ENCODE measurements at regions not wholly inside any gene's neighbourhood (a gene's known extent, or its start where the extent isn't known, plus 50 kb on each side); places are given as distances from the start of the nearest gene placed in this dataset.

DNA sequence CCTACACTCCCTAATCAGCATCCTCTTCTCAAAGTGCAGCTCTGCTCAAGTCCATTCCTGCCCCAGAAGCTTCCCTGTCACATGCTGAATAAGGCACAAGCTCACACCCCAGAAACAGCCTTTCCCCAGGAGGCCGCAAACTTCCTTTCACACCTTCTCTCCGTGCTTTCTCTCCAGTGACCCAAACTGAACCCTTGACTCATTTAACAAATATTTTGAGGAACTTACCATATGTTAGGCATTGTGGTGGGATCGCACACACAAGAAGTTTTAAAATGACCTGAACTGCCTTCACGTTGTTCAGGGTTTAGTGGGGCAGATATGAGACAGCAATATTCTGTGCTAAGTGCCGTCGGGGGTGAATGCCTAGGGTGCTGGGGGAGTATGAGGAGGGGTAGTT, 161.3 kb downstream of the INSIG2 start (continued):
- TF ChIP-seq, protein P1, sequence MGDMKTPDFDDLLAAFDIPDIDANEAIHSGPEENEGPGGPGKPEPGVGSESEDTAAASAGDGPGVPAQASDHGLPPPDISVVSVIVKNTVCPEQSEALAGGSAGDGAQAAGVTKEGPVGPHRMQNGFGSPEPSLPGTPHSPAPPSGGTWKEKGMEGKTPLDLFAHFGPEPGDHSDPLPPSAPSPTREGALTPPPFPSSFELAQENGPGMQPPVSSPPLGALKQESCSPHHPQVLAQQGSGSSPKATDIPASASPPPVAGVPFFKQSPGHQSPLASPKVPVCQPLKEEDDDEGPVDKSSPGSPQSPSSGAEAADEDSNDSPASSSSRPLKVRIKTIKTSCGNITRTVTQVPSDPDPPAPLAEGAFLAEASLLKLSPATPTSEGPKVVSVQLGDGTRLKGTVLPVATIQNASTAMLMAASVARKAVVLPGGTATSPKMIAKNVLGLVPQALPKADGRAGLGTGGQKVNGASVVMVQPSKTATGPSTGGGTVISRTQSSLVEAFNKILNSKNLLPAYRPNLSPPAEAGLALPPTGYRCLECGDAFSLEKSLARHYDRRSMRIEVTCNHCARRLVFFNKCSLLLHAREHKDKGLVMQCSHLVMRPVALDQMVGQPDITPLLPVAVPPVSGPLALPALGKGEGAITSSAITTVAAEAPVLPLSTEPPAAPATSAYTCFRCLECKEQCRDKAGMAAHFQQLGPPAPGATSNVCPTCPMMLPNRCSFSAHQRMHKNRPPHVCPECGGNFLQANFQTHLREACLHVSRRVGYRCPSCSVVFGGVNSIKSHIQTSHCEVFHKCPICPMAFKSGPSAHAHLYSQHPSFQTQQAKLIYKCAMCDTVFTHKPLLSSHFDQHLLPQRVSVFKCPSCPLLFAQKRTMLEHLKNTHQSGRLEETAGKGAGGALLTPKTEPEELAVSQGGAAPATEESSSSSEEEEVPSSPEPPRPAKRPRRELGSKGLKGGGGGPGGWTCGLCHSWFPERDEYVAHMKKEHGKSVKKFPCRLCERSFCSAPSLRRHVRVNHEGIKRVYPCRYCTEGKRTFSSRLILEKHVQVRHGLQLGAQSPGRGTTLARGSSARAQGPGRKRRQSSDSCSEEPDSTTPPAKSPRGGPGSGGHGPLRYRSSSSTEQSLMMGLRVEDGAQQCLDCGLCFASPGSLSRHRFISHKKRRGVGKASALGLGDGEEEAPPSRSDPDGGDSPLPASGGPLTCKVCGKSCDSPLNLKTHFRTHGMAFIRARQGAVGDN (IDR thresholded peaks at IDR 0.05): no peak
- TF ChIP-seq LARP7 (IDR thresholded peaks at IDR 0.05): no peak

DNA sequence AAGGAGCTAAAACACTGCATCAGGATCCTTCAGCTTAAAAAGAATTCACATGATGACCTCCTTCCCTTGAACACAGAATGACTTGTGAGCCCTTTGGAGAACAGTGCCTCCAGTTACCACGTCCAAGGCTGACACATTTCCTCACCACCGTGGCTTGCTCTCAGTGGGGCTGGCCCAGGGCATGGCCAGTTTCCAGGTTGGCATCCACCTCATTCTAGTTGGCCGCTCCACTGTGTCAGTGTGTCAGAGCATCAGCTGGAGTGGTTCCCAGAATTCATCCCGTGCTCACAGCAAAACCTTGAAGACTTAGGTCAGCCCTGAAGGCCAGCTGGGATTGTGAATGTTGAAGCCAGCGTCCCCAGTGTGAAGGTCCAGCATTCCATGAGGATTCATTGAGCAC, 158.5 kb downstream of the INSIG2 start:
- Histone ChIP-seq H3K36me3 (ENCODE audit: control insufficient read depth in 2 of 2, insufficient read depth in 2 of 2, low read length in 1 of 2) (no peaks in the 10 kb centered on the region), H4K20me1 (ENCODE audit: control insufficient read depth, insufficient read depth) (no peaks in the 10 kb centered on the region), H3K4me2 (ENCODE audit: control insufficient read depth, insufficient read depth) (no peak overlapping the region), H3K4me1 (ENCODE audit: control insufficient read depth, insufficient read depth, low read length) (peaks cover 15% of the 10 kb centered on the region), H3K9ac (ENCODE audit: control insufficient read depth, insufficient read depth, low read length) (no peak overlapping the region), H3K27ac (ENCODE audit: control insufficient read depth, insufficient read depth) (no peak overlapping the region), H3K27me3 (replicated peaks in 1 of 2; ENCODE audit: control insufficient read depth in 2 of 2, insufficient read depth in 2 of 2, low read length in 1 of 2) (no peaks in the 10 kb centered on the region), H3K79me2 (ENCODE audit: control insufficient read depth, insufficient read depth, low read length) (no peaks in the 10 kb centered on the region), H2AFZ (ENCODE audit: control insufficient read depth, low read depth, low read length) (no peak overlapping the region), H3K4me3 (no peak overlapping the region), H3K9me3 (replicated peaks; ENCODE audit: control insufficient read depth, insufficient read depth, low read length) (no peaks in the 10 kb centered on the region; the same call in 2 of the 3 replicates)
- RAD21 ChIA-PET (ENCODE audit: unreplicated experiment): no interaction called here
- ATAC-seq: no peak
- no peak for FAIRE-seq
- BruUV-seq (replicated peaks): no TSS peak
- CTCF ChIA-PET: interaction anchor here (0.7 to 2.0 kb wide), 2 partner anchors 21 to 25 kb away, joined by 3 to 5 read pairs; no protein-coding TSS in a partner anchor
- 5% methylated on average over 5 of the region's 5 CpGs for WGBS (ENCODE audit: insufficient coverage, insufficient replicate concordance, low lambda C conversion rate, missing lambda C conversion rate)
- POLR2A ChIA-PET: no interaction called here
- in situ Hi-C loops (cut with MboI): no loop called here
- intact Hi-C loops (cut with micrococcal nuclease; ENCODE audit: unreplicated experiment): no loop called here
- DNase-seq (ENCODE audit: low read depth, low spot score): no peak
- SMC1A ChIA-PET (ENCODE audit: uncharacterized antibody, unreplicated experiment): no interaction called here
- TF ChIP-seq, protein P2, sequence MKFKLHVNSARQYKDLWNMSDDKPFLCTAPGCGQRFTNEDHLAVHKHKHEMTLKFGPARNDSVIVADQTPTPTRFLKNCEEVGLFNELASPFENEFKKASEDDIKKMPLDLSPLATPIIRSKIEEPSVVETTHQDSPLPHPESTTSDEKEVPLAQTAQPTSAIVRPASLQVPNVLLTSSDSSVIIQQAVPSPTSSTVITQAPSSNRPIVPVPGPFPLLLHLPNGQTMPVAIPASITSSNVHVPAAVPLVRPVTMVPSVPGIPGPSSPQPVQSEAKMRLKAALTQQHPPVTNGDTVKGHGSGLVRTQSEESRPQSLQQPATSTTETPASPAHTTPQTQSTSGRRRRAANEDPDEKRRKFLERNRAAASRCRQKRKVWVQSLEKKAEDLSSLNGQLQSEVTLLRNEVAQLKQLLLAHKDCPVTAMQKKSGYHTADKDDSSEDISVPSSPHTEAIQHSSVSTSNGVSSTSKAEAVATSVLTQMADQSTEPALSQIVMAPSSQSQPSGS (IDR thresholded peaks at IDR 0.05; ENCODE audit: low read length): no peak
- TF ChIP-seq, protein P3, sequence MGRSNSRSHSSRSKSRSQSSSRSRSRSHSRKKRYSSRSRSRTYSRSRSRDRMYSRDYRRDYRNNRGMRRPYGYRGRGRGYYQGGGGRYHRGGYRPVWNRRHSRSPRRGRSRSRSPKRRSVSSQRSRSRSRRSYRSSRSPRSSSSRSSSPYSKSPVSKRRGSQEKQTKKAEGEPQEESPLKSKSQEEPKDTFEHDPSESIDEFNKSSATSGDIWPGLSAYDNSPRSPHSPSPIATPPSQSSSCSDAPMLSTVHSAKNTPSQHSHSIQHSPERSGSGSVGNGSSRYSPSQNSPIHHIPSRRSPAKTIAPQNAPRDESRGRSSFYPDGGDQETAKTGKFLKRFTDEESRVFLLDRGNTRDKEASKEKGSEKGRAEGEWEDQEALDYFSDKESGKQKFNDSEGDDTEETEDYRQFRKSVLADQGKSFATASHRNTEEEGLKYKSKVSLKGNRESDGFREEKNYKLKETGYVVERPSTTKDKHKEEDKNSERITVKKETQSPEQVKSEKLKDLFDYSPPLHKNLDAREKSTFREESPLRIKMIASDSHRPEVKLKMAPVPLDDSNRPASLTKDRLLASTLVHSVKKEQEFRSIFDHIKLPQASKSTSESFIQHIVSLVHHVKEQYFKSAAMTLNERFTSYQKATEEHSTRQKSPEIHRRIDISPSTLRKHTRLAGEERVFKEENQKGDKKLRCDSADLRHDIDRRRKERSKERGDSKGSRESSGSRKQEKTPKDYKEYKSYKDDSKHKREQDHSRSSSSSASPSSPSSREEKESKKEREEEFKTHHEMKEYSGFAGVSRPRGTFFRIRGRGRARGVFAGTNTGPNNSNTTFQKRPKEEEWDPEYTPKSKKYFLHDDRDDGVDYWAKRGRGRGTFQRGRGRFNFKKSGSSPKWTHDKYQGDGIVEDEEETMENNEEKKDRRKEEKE (IDR thresholded peaks at IDR 0.05): no peak
- TF ChIP-seq YY1 (IDR thresholded peaks at IDR 0.05; ENCODE audit: low read depth, low read length) (no peak), CHD4 (IDR thresholded peaks at IDR 0.05) (no peak), ZNF274 (IDR thresholded peaks at IDR 0.05; ENCODE audit: insufficient read depth, insufficient read length) (no peak), BMI1 (IDR thresholded peaks at IDR 0.05; ENCODE audit: borderline replicate concordance) (no peak)
- TF ChIP-seq, protein P4, sequence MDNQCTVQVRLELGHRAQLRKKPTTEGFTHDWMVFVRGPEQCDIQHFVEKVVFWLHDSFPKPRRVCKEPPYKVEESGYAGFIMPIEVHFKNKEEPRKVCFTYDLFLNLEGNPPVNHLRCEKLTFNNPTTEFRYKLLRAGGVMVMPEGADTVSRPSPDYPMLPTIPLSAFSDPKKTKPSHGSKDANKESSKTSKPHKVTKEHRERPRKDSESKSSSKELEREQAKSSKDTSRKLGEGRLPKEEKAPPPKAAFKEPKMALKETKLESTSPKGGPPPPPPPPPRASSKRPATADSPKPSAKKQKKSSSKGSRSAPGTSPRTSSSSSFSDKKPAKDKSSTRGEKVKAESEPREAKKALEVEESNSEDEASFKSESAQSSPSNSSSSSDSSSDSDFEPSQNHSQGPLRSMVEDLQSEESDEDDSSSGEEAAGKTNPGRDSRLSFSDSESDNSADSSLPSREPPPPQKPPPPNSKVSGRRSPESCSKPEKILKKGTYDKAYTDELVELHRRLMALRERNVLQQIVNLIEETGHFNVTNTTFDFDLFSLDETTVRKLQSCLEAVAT (IDR thresholded peaks at IDR 0.05): no peak
- TF ChIP-seq, protein P5, sequence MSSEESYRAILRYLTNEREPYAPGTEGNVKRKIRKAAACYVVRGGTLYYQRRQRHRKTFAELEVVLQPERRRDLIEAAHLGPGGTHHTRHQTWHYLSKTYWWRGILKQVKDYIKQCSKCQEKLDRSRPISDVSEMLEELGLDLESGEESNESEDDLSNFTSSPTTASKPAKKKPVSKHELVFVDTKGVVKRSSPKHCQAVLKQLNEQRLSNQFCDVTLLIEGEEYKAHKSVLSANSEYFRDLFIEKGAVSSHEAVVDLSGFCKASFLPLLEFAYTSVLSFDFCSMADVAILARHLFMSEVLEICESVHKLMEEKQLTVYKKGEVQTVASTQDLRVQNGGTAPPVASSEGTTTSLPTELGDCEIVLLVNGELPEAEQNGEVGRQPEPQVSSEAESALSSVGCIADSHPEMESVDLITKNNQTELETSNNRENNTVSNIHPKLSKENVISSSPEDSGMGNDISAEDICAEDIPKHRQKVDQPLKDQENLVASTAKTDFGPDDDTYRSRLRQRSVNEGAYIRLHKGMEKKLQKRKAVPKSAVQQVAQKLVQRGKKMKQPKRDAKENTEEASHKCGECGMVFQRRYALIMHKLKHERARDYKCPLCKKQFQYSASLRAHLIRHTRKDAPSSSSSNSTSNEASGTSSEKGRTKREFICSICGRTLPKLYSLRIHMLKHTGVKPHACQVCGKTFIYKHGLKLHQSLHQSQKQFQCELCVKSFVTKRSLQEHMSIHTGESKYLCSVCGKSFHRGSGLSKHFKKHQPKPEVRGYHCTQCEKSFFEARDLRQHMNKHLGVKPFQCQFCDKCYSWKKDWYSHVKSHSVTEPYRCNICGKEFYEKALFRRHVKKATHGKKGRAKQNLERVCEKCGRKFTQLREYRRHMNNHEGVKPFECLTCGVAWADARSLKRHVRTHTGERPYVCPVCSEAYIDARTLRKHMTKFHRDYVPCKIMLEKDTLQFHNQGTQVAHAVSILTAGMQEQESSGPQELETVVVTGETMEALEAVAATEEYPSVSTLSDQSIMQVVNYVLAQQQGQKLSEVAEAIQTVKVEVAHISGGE (CRISPR knock-in tag; IDR thresholded peaks at IDR 0.05): no peak

Data from GM12878 (cell line).